HepG2 (cell line): ENCODE measurements at regions not wholly inside any gene's neighbourhood (a gene's known extent, or its start where the extent isn't known, plus 50 kb on each side); places are given as distances from the start of the nearest gene placed in this dataset.

Source experiments
- ATAC-seq: fragments of 200-7000 bp; cut with Tn5 transposase; 3 replicates; pipeline ENCODE4 v1.9.1; 2020; ENCODE audit warnings: mild to moderate bottlenecking, moderate library complexity
- BruUV-seq: library from RNA; stranded (reverse); fragments of 400-500 nt; replicated peaks from 2 replicates; lab custom pipeline; 2021; lab: Mats Ljungman, UMichigan
- CTCF ChIA-PET: fragments of 300-600 bp; formaldehyde crosslinking; extraction: SDS; loops from one replicate; lab custom pipeline; 2021; ENCODE audit warnings: low total read pairs, inconsistent platforms, low intra/inter-chr PET ratio; lab: Yijun Ruan, JAX
- POLR2A ChIA-PET: fragments of 350-600 bp; sonication (Branson Sonifier 250); formaldehyde crosslinking; loops from one replicate; lab custom pipeline; 2020; ENCODE audit warnings: antibody characterized with exemption, inconsistent platforms; lab: Yijun Ruan, JAX
- DNase-seq: peaks from one replicate; pipeline ENCODE4 v3.0.0-alpha.2; 2015; ENCODE audit warnings: low spot score
- FAIRE-seq: peaks from 3 replicates; lab custom pipeline; 2011; peaks lifted over from hg19 to GRCh38; lab: Jason Lieb, UNC
- H2AFZ ChIP-seq: one replicate; pipeline ENCODE4 v1.6.1; 2011; ENCODE audit warnings: low read length, inconsistent platforms
- H3K27ac ChIP-seq: fragments of 300-600 bp; 3 replicates; pipeline ENCODE4 v1.8.0; 2011; ENCODE audit warnings: mixed run types, mild to moderate bottlenecking, mixed read lengths, low read length, inconsistent platforms; ENCODE audit not compliant: insufficient read depth; ENCODE audit errors: extremely low read length
- H3K27me3 ChIP-seq, 2 experiments: fragments of 200-600 bp in 1 of 2; 2 replicates in 1 of 2; 3 replicates in 1 of 2; pipeline versions ENCODE4 v1.6.0 to v1.8.0; 2011; ENCODE audit warnings: low read length in 2 of 2, mild to moderate bottlenecking in 2 of 2, moderate library complexity in 2 of 2, inconsistent platforms in 1 of 2; ENCODE audit not compliant: insufficient read depth in 2 of 2, control insufficient read depth in 1 of 2
- H3K36me3 ChIP-seq, 2 experiments: fragments of 200-600 bp in 1 of 2; replicated peaks in 1 of 2; 2 replicates in 1 of 2; 3 replicates in 1 of 2; pipeline versions ENCODE4 v1.5.1 to v1.8.0; 2011; ENCODE audit warnings: low read length in 2 of 2, inconsistent platforms in 1 of 2; ENCODE audit not compliant: insufficient read depth in 2 of 2, control insufficient read depth in 1 of 2
- H3K4me1 ChIP-seq: 2 replicates; pipeline ENCODE4 v1.5.1; 2012; ENCODE audit warnings: low read length, inconsistent platforms; ENCODE audit not compliant: insufficient read depth
- H3K4me2 ChIP-seq: 2 replicates; pipeline ENCODE4 v1.6.0; 2011; ENCODE audit warnings: low read depth, low read length, inconsistent platforms
- H3K4me3 ChIP-seq, 3 experiments: fragments of 200-600 bp in 1 of 3; sonication (generic), shearing (Covaris generic) in 1 of 3; replicated peaks in 1 of 3; 2 replicates each; pipeline ENCODE4 v1.5.1; 2011 to 2016; ENCODE audit warnings: low read length in 3 of 3, inconsistent platforms in 2 of 3, low read depth in 2 of 3, mild to moderate bottlenecking in 2 of 3, control low read depth in 1 of 3, mixed read lengths in 1 of 3; ENCODE audit not compliant: insufficient read depth in 1 of 3
- H3K79me2 ChIP-seq: one replicate; pipeline ENCODE4 v1.6.1; 2011; ENCODE audit warnings: low read length, inconsistent platforms; ENCODE audit not compliant: insufficient read depth
- H3K9ac ChIP-seq: 2 replicates; pipeline ENCODE4 v1.6.0; 2011; ENCODE audit warnings: mild to moderate bottlenecking, low read depth, low read length, inconsistent platforms; ENCODE audit not compliant: insufficient read depth
- H3K9me3 ChIP-seq: 2 replicates; pipeline ENCODE4 v1.5.1; 2012; ENCODE audit warnings: mild to moderate bottlenecking, low read length
- H4K20me1 ChIP-seq: 2 replicates; pipeline ENCODE4 v1.6.0; 2011; ENCODE audit warnings: inconsistent platforms, mild to moderate bottlenecking, low read length, moderate library complexity; ENCODE audit not compliant: insufficient read depth
- ARNT2 ChIP-seq: sonication (generic); formaldehyde crosslinking; IDR thresholded peaks from 2 replicates; pipeline ENCODE4 v1.8.0; 2022; ENCODE audit warnings: mild to moderate bottlenecking, low read depth, missing genetic modification reagents, moderate library complexity
- FOSL2 ChIP-seq: sonication (generic); formaldehyde crosslinking; IDR thresholded peaks from 2 replicates; pipeline ENCODE4 v1.4.0; 2020; ENCODE audit warnings: missing genetic modification reagents
- FUBP1 ChIP-seq: sonication (generic); formaldehyde crosslinking; IDR thresholded peaks from 2 replicates; pipeline ENCODE4 v1.5.1; 2020; ENCODE audit warnings: missing genetic modification reagents, mild to moderate bottlenecking, borderline replicate concordance
- KDM5B ChIP-seq: sonication (generic); formaldehyde crosslinking; IDR thresholded peaks from 2 replicates; pipeline ENCODE4 v1.4.0; 2020; ENCODE audit warnings: missing genetic modification reagents, mild to moderate bottlenecking, borderline replicate concordance
- LCORL ChIP-seq, 2 experiments: fragments of 450-650 bp in 1 of 2; sonication (generic) in 1 of 2; formaldehyde crosslinking in 1 of 2; IDR thresholded peaks; 2 replicates each; pipeline versions ENCODE4 v1.5.0 to v1.6.1; 2017 to 2020; ENCODE audit warnings: antibody characterized with exemption in 1 of 2, missing genetic modification reagents in 1 of 2
- SETDB1 ChIP-seq: sonication (generic); formaldehyde crosslinking; IDR thresholded peaks from 2 replicates; pipeline ENCODE4 v1.5.1; 2020; ENCODE audit warnings: missing genetic modification reagents, mild to moderate bottlenecking, borderline replicate concordance
- TFDP1 ChIP-seq: IDR thresholded peaks from 2 replicates; pipeline ENCODE4 v1.6.1; 2016; ENCODE audit warnings: missing compliant biosample characterization, missing genetic modification reagents, borderline replicate concordance
- ZMAT3 ChIP-seq: sonication (generic); formaldehyde crosslinking; conservative IDR thresholded peaks from 2 replicates; pipeline ENCODE4 v1.7.0; 2021; ENCODE audit warnings: missing genetic modification reagents
- ZNF10 ChIP-seq: sonication (generic); formaldehyde crosslinking; IDR thresholded peaks from 2 replicates; pipeline ENCODE4 v1.4.0; 2020; ENCODE audit warnings: mild to moderate bottlenecking, low read depth, missing genetic modification reagents, borderline replicate concordance
- ZNF17 ChIP-seq: sonication (generic); formaldehyde crosslinking; IDR thresholded peaks from 2 replicates; pipeline ENCODE4 v1.5.0; 2020; ENCODE audit warnings: mild to moderate bottlenecking, missing genetic modification reagents
- ZNF33A ChIP-seq: sonication (generic); formaldehyde crosslinking; IDR thresholded peaks from 2 replicates; pipeline ENCODE4 v1.5.1; 2020; ENCODE audit warnings: missing genetic modification reagents, mild to moderate bottlenecking, moderate library complexity, borderline replicate concordance
- ZNF496 ChIP-seq: sonication (generic); formaldehyde crosslinking; IDR thresholded peaks from 2 replicates; pipeline ENCODE4 v1.8.1; 2023; ENCODE audit warnings: mild to moderate bottlenecking, moderate library complexity, missing genetic modification reagents; ENCODE audit not compliant: insufficient replicate concordance
- ZSCAN5A ChIP-seq: sonication (generic); formaldehyde crosslinking; IDR thresholded peaks from 2 replicates; pipeline ENCODE4 v1.8.0; 2022; ENCODE audit warnings: mild to moderate bottlenecking, missing genetic modification reagents, borderline replicate concordance
- WGBS: methylation state at CpG from one replicate; pipeline ENCODE4 v1.1.6; 2017; ENCODE audit warnings: low lambda C conversion rate; 5-methylcytosine and 5-hydroxymethylcytosine counted together
- in situ Hi-C: cut with HindIII; loops from 2 replicates; pipeline ENCODE4 v1.10.0; 2017; ENCODE audit warnings: low pct_unique_long_range_greater_than_20kb; ENCODE audit not compliant: extremely low pct_ligation_motif_present
- intact Hi-C: fragments of 100-400 bp; cut with micrococcal nuclease; formaldehyde crosslinking; loops from one replicate; pipeline ENCODE4 v1.10.0; 2022; ENCODE audit not compliant: unreplicated experiment

- BruUV-seq = no TSS peak
- FAIRE-seq = no peak
- ChIA-PET POLR2A (no interaction called here), CTCF (no interaction called here)
- no peak overlapping the region for H3K4me3 ChIP-seq
- DNase-seq = no peak
- no peak overlapping the region for H3K4me2 ChIP-seq
- intact Hi-C loops (no loop called here), in situ Hi-C loops (no loop called here)
- no peak overlapping the region for H3K9ac ChIP-seq
- H3K9me3 ChIP-seq = no peaks in the 10 kb centered on the region
- H2AFZ ChIP-seq = no peak overlapping the region
- TF ChIP-seq ZSCAN5A (CRISPR knock-in tag) = no peak
- no peaks in the 10 kb centered on the region for H4K20me1 ChIP-seq
- H3K27ac ChIP-seq = no peak overlapping the region
- H3K36me3 ChIP-seq = no peaks in the 10 kb centered on the region
- no peaks in the 10 kb centered on the region for H3K79me2 ChIP-seq
- WGBS = 92% methylated on average over 9 of the region's 9 CpGs
- ATAC-seq = no peak
- peaks cover 42% of the 10 kb centered on the region for H3K4me1 ChIP-seq
- no peaks in the 10 kb centered on the region for H3K27me3 ChIP-seq
Measured at GRCh38 chr2:106288873-106289272, 94.8 kb upstream of the UXS1 start.

GRCh38 chr2:106285237-106285829 is 91.2 kb upstream of the UXS1 start:
- FAIRE-seq (peak; percentile 72), ATAC-seq (peak; percentile 33), DNase-seq (peak; percentile 63)
- Histone ChIP-seq H3K27ac (peak overlapping the region; percentile 83), H3K36me3 (no peaks in the 10 kb centered on the region), H3K9ac (peak overlapping the region; percentile 62), H3K9me3 (no peaks in the 10 kb centered on the region), H2AFZ (no peak overlapping the region), H3K79me2 (no peaks in the 10 kb centered on the region), H4K20me1 (no peaks in the 10 kb centered on the region), H3K4me3 (no peak overlapping the region), H3K4me2 (peak overlapping the region; percentile 41; the same call in 1 of the 2 replicates), H3K4me1 (peaks cover 67% of the 10 kb centered on the region), H3K27me3 (no peaks in the 10 kb centered on the region)
- 34% methylated on average over 3 of the region's 3 CpGs for WGBS
- CTCF ChIA-PET = no interaction called here
- POLR2A ChIA-PET = interaction anchor here (1.4 kb wide), 1 partner anchor 13 kb away, joined by 10 read pairs; no protein-coding TSS in a partner anchor
- intact Hi-C loops (no loop called here), in situ Hi-C loops (no loop called here)
- no TSS peak for BruUV-seq
- 0 out of 2 replicates have a peak, but pooled peaks have one; percentile 12 for TF ChIP-seq FOSL2 (CRISPR knock-in tag)
- TF ChIP-seq ZMAT3 (CRISPR knock-in tag) = no peak
- no peak for TF ChIP-seq ZNF10
- no peak for TF ChIP-seq FUBP1
- TF ChIP-seq KDM5B (CRISPR knock-in tag) = no peak
- no peak for TF ChIP-seq LCORL (IDR thresholded peaks at IDR 0.05)
- TF ChIP-seq LCORL (CRISPR knock-in tag; IDR thresholded peaks at IDR 0.05) = no peak
- no peak for TF ChIP-seq ZNF496 (CRISPR knock-in tag)
- no peak for TF ChIP-seq TFDP1 (CRISPR knock-in tag)
- no peak for TF ChIP-seq ARNT2 (CRISPR knock-in tag)
- TF ChIP-seq ZNF33A (CRISPR knock-in tag) = no peak
- TF ChIP-seq SETDB1 (CRISPR knock-in tag) = no peak
- TF ChIP-seq ZNF17 (CRISPR knock-in tag) = no peak
